PC-9 (cell line): ENCODE measurements at regions not wholly inside any gene's neighbourhood (a gene's known extent, or its start where the extent isn't known, plus 50 kb on each side); places are given as distances from the start of the nearest gene placed in this dataset.
"Not testable (repeated sequence)": the region's sequence is repeated elsewhere in the genome, so short reads cannot be mapped to it uniquely, and the experiment has no call there.

Experiments
- BruUV-seq: library from RNA; stranded (reverse); fragments of 400-500 nt; replicated peaks from 2 replicates; lab custom pipeline; 2021; lab: Mats Ljungman, UMichigan
- CTCF ChIA-PET: fragments of 300-600 bp; sonication (Branson Sonifier 250); formaldehyde crosslinking; loops from one replicate; lab custom pipeline; 2022; ENCODE audit warnings: antibody characterized with exemption; lab: Charles Lee
- POLR2A ChIA-PET: fragments of 300-600 bp; sonication (Branson Sonifier 250); formaldehyde crosslinking; loops from one replicate; lab custom pipeline; 2022; ENCODE audit warnings: antibody characterized with exemption; ENCODE audit not compliant: unreplicated experiment; lab: Charles Lee
- DNase-seq, 2 experiments: peaks; one replicate each; pipeline versions ENCODE4 v3.0.0 to v3.0.0-alpha.2; 2015 to 2022; ENCODE audit warnings: mixed read lengths in 1 of 2
- H2AFZ ChIP-seq: fragments of 200-600 bp; sonication (generic); 2 replicates; pipeline ENCODE4 v1.8.1; 2017; ENCODE audit warnings: antibody characterized with exemption
- H3F3A ChIP-seq: fragments of 200-600 bp; sonication (generic); 2 replicates; pipeline ENCODE4 v1.8.1; 2017; ENCODE audit warnings: antibody characterized with exemption, mild to moderate bottlenecking, low read depth; ENCODE audit not compliant: insufficient read depth
- H3K27ac ChIP-seq: fragments of 200-600 bp; sonication (generic); 2 replicates; pipeline ENCODE4 v1.6.1; 2016; ENCODE audit warnings: mixed run types
- H3K27me3 ChIP-seq: fragments of 200-600 bp; sonication (generic); 2 replicates; pipeline ENCODE4 v1.6.1; 2016; ENCODE audit warnings: low read depth, mixed run types; ENCODE audit not compliant: insufficient read depth
- H3K36me3 ChIP-seq: fragments of 200-600 bp; sonication (generic); 2 replicates; pipeline ENCODE4 v1.6.1; 2016; ENCODE audit warnings: low read depth, mixed run types
- H3K4me1 ChIP-seq: fragments of 200-600 bp; sonication (generic); replicated peaks from 2 replicates; pipeline ENCODE4 v1.6.1; 2016; ENCODE audit warnings: mixed run types; ENCODE audit not compliant: insufficient read depth
- H3K4me2 ChIP-seq: fragments of 200-600 bp; sonication (generic); 2 replicates; pipeline ENCODE4 v1.6.1; 2017; ENCODE audit warnings: mixed run types
- H3K4me3 ChIP-seq: fragments of 200-600 bp; sonication (generic); 2 replicates; pipeline ENCODE4 v1.6.1; 2016; ENCODE audit warnings: mixed run types
- H3K79me2 ChIP-seq: fragments of 200-600 bp; sonication (generic); 2 replicates; pipeline ENCODE4 v1.6.1; 2017; ENCODE audit warnings: low read depth, mixed run types
- H3K9me2 ChIP-seq: fragments of 200-600 bp; sonication (generic); 2 replicates; pipeline ENCODE4 v1.8.1; 2017; ENCODE audit warnings: mild to moderate bottlenecking; ENCODE audit not compliant: insufficient read depth
- H3K9me3 ChIP-seq: fragments of 200-600 bp; sonication (generic); 2 replicates; pipeline ENCODE4 v1.8.1; 2016; ENCODE audit warnings: low read depth; ENCODE audit not compliant: insufficient read depth
- H4K20me1 ChIP-seq: fragments of 200-600 bp; sonication (generic); 2 replicates; pipeline ENCODE4 v1.8.1; 2017; ENCODE audit not compliant: insufficient read depth
- EZH2 ChIP-seq: fragments of 200-600 bp; sonication (generic); IDR thresholded peaks from 2 replicates; pipeline ENCODE4 v1.8.0; 2017; ENCODE audit warnings: antibody characterized with exemption, low read depth
- intact Hi-C: fragments of 100-400 bp; cut with micrococcal nuclease; formaldehyde crosslinking; loops from one replicate; pipeline ENCODE4 v1.10.0; 2022; ENCODE audit not compliant: unreplicated experiment
- TF ChIP-seq, protein P1 (sequence below): fragments of 200-600 bp; sonication (generic); conservative IDR thresholded peaks from 2 replicates; pipeline ENCODE4 v1.6.1; 2017; ENCODE audit warnings: mixed run types, antibody characterized with exemption, mild to moderate bottlenecking, moderate library complexity

DNA sequence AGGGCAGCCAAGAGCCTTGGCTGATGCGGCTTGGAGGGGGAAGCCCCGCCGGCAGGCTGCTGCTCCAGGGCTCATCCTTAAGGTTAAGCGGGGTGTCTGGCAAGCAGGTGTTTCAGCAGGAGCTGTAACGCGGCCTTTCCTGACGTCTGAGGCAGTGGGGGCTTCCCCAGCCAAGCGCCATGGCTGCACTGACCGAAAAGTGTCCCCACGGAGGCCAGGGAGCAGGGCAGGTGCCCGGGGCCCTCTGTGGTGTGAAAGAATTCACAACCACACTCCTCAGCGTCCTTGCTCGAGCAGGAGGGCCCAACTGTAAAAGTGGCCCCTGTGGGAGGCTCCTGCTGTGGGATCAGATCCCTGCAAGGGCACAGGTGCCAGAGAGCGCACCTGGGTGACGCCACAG is 79.2 kb downstream of the DHCR7 start:
- BruUV-seq = no TSS peak

GRCh38 chr11:71367756-71368155 is 80.4 kb downstream of the DHCR7 start:
- Histone ChIP-seq H3K27ac (no peak overlapping the region), H3K9me3 (no peaks in the 10 kb centered on the region), H3K9me2 (no peaks in the 10 kb centered on the region), H3K4me1 (no peaks in the 10 kb centered on the region), H3K4me3 (no peak overlapping the region), H4K20me1 (no peaks in the 10 kb centered on the region), H3K79me2 (no peaks in the 10 kb centered on the region), H3K36me3 (no peaks in the 10 kb centered on the region), H3K4me2 (no peak overlapping the region), H3F3A (no peaks in the 10 kb centered on the region), H2AFZ (no peak overlapping the region), H3K27me3 (peaks cover 35% of the 10 kb centered on the region)
- TF ChIP-seq, protein P1, sequence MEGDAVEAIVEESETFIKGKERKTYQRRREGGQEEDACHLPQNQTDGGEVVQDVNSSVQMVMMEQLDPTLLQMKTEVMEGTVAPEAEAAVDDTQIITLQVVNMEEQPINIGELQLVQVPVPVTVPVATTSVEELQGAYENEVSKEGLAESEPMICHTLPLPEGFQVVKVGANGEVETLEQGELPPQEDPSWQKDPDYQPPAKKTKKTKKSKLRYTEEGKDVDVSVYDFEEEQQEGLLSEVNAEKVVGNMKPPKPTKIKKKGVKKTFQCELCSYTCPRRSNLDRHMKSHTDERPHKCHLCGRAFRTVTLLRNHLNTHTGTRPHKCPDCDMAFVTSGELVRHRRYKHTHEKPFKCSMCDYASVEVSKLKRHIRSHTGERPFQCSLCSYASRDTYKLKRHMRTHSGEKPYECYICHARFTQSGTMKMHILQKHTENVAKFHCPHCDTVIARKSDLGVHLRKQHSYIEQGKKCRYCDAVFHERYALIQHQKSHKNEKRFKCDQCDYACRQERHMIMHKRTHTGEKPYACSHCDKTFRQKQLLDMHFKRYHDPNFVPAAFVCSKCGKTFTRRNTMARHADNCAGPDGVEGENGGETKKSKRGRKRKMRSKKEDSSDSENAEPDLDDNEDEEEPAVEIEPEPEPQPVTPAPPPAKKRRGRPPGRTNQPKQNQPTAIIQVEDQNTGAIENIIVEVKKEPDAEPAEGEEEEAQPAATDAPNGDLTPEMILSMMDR = no peak
- TF ChIP-seq EZH2 = no peak
- intact Hi-C loops = no loop called here
- no TSS peak for BruUV-seq
- ChIA-PET CTCF (no interaction called here), POLR2A (no interaction called here)
- no peak for DNase-seq

More for the DNA sequence above, 79.2 kb downstream of the DHCR7 start:
- Histone ChIP-seq H3K4me2 (no peak overlapping the region), H4K20me1 (no peaks in the 10 kb centered on the region), H3K36me3 (no peaks in the 10 kb centered on the region), H3K9me3 (no peaks in the 10 kb centered on the region), H3K9me2 (no peaks in the 10 kb centered on the region), H3K79me2 (no peaks in the 10 kb centered on the region), H2AFZ (no peak overlapping the region), H3F3A (no peaks in the 10 kb centered on the region), H3K4me1 (no peaks in the 10 kb centered on the region), H3K27me3 (peaks cover 35% of the 10 kb centered on the region), H3K27ac (no peak overlapping the region), H3K4me3 (no peak overlapping the region)
- ChIA-PET CTCF (no interaction called here), POLR2A (interaction anchor here (0.5 kb wide), 1 partner anchor 96 kb away, joined by 3 read pairs; no protein-coding TSS in a partner anchor)
- intact Hi-C loops = no loop called here
- TF ChIP-seq, protein P1 = no peak
- no peak for TF ChIP-seq EZH2
- no peak for DNase-seq

- DNase-seq, H2AFZ ChIP-seq, H3K9me2 ChIP-seq, BruUV-seq, POLR2A ChIA-PET, H3K36me3 ChIP-seq, H4K20me1 ChIP-seq, intact Hi-C loops, H3K79me2 ChIP-seq, H3K4me3 ChIP-seq, H3K9me3 ChIP-seq, CTCF ChIA-PET, H3K4me2 ChIP-seq, H3K4me1 ChIP-seq, H3K27ac ChIP-seq, H3F3A ChIP-seq: not testable (repeated sequence)
- H3K27me3 ChIP-seq = peaks cover 35% of the 10 kb centered on the region
Measured at GRCh38 chr11:71367276-71367675, 80.9 kb downstream of the DHCR7 start.

DNA sequence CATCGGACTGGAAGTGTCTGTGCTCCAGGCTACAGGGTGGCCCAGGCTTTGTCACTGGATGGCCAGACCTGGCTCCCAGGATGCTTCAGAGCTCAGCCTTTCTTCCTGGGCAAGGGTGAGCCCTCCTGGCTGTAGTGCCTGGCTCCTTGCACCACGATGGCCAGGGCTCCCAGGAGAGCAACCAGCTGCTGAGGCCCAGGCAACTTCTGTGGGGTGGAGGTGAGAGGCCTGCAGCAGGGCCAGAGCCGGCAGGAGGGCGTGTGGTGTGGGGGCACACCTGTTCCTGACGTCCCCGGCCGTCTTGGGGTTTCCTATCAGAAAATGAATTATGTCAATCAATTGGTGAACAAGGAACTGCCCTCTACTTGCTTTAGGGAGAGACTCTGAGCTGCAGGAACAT is 82.1 kb downstream of the DHCR7 start:
- CTCF ChIA-PET = no interaction called here

More for the DNA sequence above, 82.1 kb downstream of the DHCR7 start:
- H3K4me2 ChIP-seq = no peak overlapping the region
- no peak overlapping the region for H3K4me3 ChIP-seq
- H3K27ac ChIP-seq = no peak overlapping the region
- POLR2A ChIA-PET = no interaction called here
- TF ChIP-seq EZH2 = no peak
- TF ChIP-seq, protein P1 = no peak
- intact Hi-C loops = no loop called here
- no peaks in the 10 kb centered on the region for H3K4me1 ChIP-seq
- H3K36me3 ChIP-seq = no peaks in the 10 kb centered on the region
- H3K9me3 ChIP-seq = no peaks in the 10 kb centered on the region
- DNase-seq = no peak
- H3K9me2 ChIP-seq = no peaks in the 10 kb centered on the region
- no peaks in the 10 kb centered on the region for H3K79me2 ChIP-seq
- H2AFZ ChIP-seq = no peak overlapping the region
- H3K27me3 ChIP-seq = peaks cover 35% of the 10 kb centered on the region
- BruUV-seq = no TSS peak
- H3F3A ChIP-seq = no peaks in the 10 kb centered on the region
- no peaks in the 10 kb centered on the region for H4K20me1 ChIP-seq
